Trophoblast cell (in vitro differentiated cells and primary cell): ENCODE measurements at regions not wholly inside any gene's neighbourhood (a gene's known extent, or its start where the extent isn't known, plus 50 kb on each side); places are given as distances from the start of the nearest gene placed in this dataset.

ENCODE experiments used
- DNase-seq, 2 donors: peaks; one replicate each; pipeline ENCODE4 v3.0.0-alpha.2; 2016
- H2AFZ ChIP-seq: 2 replicates; pipeline ENCODE4 v1.6.1; 2013; ENCODE audit warnings: low read length, moderate library complexity, mild to moderate bottlenecking; ENCODE audit not compliant: insufficient read depth, poor library complexity
- H2AK5ac ChIP-seq: 2 replicates; pipeline ENCODE4 v1.6.1; 2013; ENCODE audit warnings: mild to moderate bottlenecking, low read length
- H2BK120ac ChIP-seq: 2 replicates; pipeline ENCODE4 v1.6.1; 2013; ENCODE audit warnings: low read length, mild to moderate bottlenecking, moderate library complexity; ENCODE audit not compliant: insufficient read depth, poor library complexity
- H2BK12ac ChIP-seq: 2 replicates; pipeline ENCODE4 v1.6.1; 2013; ENCODE audit warnings: mild to moderate bottlenecking, low read length, moderate library complexity
- H2BK5ac ChIP-seq: 2 replicates; pipeline ENCODE4 v1.6.1; 2013; ENCODE audit warnings: low read length, low read depth, moderate library complexity, mild to moderate bottlenecking; ENCODE audit not compliant: poor library complexity
- H3K14ac ChIP-seq: 2 replicates; pipeline ENCODE4 v1.6.1; 2013; ENCODE audit warnings: mild to moderate bottlenecking, low read length
- H3K18ac ChIP-seq: 2 replicates; pipeline ENCODE4 v1.6.1; 2013; ENCODE audit warnings: mild to moderate bottlenecking, low read length
- H3K23ac ChIP-seq: 2 replicates; pipeline ENCODE4 v1.6.1; 2013; ENCODE audit warnings: low read length
- H3K27ac ChIP-seq: 2 replicates; pipeline ENCODE4 v1.5.1; 2013; ENCODE audit warnings: low read depth, mild to moderate bottlenecking, inconsistent platforms, low read length, moderate library complexity
- H3K27me3 ChIP-seq: 2 replicates; pipeline ENCODE4 v1.6.1; 2013; ENCODE audit warnings: inconsistent platforms, mild to moderate bottlenecking, low read length, moderate library complexity; ENCODE audit not compliant: insufficient read depth
- H3K36me3 ChIP-seq, 2 experiments: 1 replicate in 1 of 2; 2 replicates in 1 of 2; pipeline ENCODE4 v1.6.1; 2013; ENCODE audit warnings: low read length in 2 of 2, mild to moderate bottlenecking in 2 of 2, moderate library complexity in 1 of 2; ENCODE audit not compliant: insufficient read depth in 2 of 2, control insufficient read depth in 1 of 2
- H3K4ac ChIP-seq: 2 replicates; pipeline ENCODE4 v1.6.1; 2013; ENCODE audit warnings: low read depth, mild to moderate bottlenecking, low read length, moderate library complexity
- H3K4me1 ChIP-seq, 2 experiments: 1 replicate in 1 of 2; 2 replicates in 1 of 2; pipeline ENCODE4 v1.6.1; 2013; ENCODE audit warnings: low read length in 2 of 2, mild to moderate bottlenecking in 2 of 2, moderate library complexity in 1 of 2; ENCODE audit not compliant: insufficient read depth in 2 of 2, control insufficient read depth in 1 of 2
- H3K4me2 ChIP-seq: 2 replicates; pipeline ENCODE4 v1.6.1; 2013; ENCODE audit warnings: inconsistent platforms, mild to moderate bottlenecking, low read length, moderate library complexity
- H3K4me3 ChIP-seq: 2 replicates; pipeline ENCODE4 v1.5.1; 2013; ENCODE audit warnings: mild to moderate bottlenecking, low read depth, low read length, inconsistent platforms
- H3K79me1 ChIP-seq: one replicate; pipeline ENCODE4 v1.6.1; 2013; ENCODE audit warnings: low read length
- H3K79me2 ChIP-seq: 2 replicates; pipeline ENCODE4 v1.6.1; 2013; ENCODE audit warnings: low read length, mild to moderate bottlenecking; ENCODE audit not compliant: control insufficient read depth, insufficient read depth, poor library complexity
- H3K9ac ChIP-seq: 2 replicates; pipeline ENCODE4 v1.6.1; 2013; ENCODE audit warnings: mild to moderate bottlenecking, low read length
- H3K9me3 ChIP-seq: 2 replicates; pipeline ENCODE4 v1.6.1; 2013; ENCODE audit warnings: low read depth, mild to moderate bottlenecking, control low read depth, inconsistent platforms, low read length; ENCODE audit not compliant: insufficient read depth
- H4K12ac ChIP-seq: 2 replicates; pipeline ENCODE4 v1.6.1; 2013; ENCODE audit warnings: low read depth, mild to moderate bottlenecking, low read length, moderate library complexity
- H4K8ac ChIP-seq: 2 replicates; pipeline ENCODE4 v1.6.1; 2013; ENCODE audit warnings: low read depth, mild to moderate bottlenecking, low read length, moderate library complexity
- H4K91ac ChIP-seq: one replicate; pipeline ENCODE4 v1.6.1; 2013; ENCODE audit warnings: low read depth, mild to moderate bottlenecking, low read length, moderate library complexity
- WGBS: extraction: QIAGEN DNeasy Blood & Tissue Kit; methylation state at CpG from one replicate; pipeline ENCODE4 v1.1.7; 2013; ENCODE audit warnings: missing lambda C conversion rate; ENCODE audit not compliant: insufficient read length, insufficient coverage; ENCODE audit errors: extremely low coverage; 5-methylcytosine and 5-hydroxymethylcytosine counted together

- H3K23ac ChIP-seq, result no peak overlapping the region
- H2BK12ac ChIP-seq, result no peak overlapping the region
- H2BK120ac ChIP-seq, result no peak overlapping the region
- no peak overlapping the region for H2AFZ ChIP-seq
- H3K4me1 ChIP-seq, result no peaks in the 10 kb centered on the region
- H3K79me2 ChIP-seq, result no peaks in the 10 kb centered on the region
- H4K12ac ChIP-seq, result no peak overlapping the region
- no peaks in the 10 kb centered on the region for H3K9me3 ChIP-seq
- H3K14ac ChIP-seq, result no peak overlapping the region
- H3K4me2 ChIP-seq, result no peak overlapping the region
- WGBS, result no CpG with 5 or more reads among the region's 2 CpGs
- H3K27ac ChIP-seq, result no peak overlapping the region
- no peak overlapping the region for H3K18ac ChIP-seq
- DNase-seq, result no peak
- H3K79me1 ChIP-seq, result no peaks in the 10 kb centered on the region
- no peak overlapping the region for H4K8ac ChIP-seq
- no peak overlapping the region for H3K9ac ChIP-seq
- no peak overlapping the region for H2BK5ac ChIP-seq
- H4K91ac ChIP-seq, result no peak overlapping the region
- no peak overlapping the region for H3K4me3 ChIP-seq
- no peak overlapping the region for H3K4ac ChIP-seq
- no peaks in the 10 kb centered on the region for H3K27me3 ChIP-seq
- H3K36me3 ChIP-seq, result no peaks in the 10 kb centered on the region
- no peak overlapping the region for H2AK5ac ChIP-seq
These were observed 620.5 kb downstream of the TLR4 start for GRCh38 chr9:118324706-118325105.

- no peak overlapping the region for H2BK12ac ChIP-seq
- no peak overlapping the region for H2AK5ac ChIP-seq
- no peak overlapping the region for H2BK120ac ChIP-seq
- H4K12ac ChIP-seq, result no peak overlapping the region
- H3K14ac ChIP-seq, result no peak overlapping the region
- H3K79me2 ChIP-seq, result no peaks in the 10 kb centered on the region
- WGBS, result no CpG with 5 or more reads among the region's 2 CpGs
- no peaks in the 10 kb centered on the region for H3K36me3 ChIP-seq
- no peak overlapping the region for H3K27ac ChIP-seq
- no peak overlapping the region for H3K18ac ChIP-seq
- H3K79me1 ChIP-seq, result no peaks in the 10 kb centered on the region
- no peak overlapping the region for H3K4me2 ChIP-seq
- no peaks in the 10 kb centered on the region for H3K9me3 ChIP-seq
- H3K4me1 ChIP-seq, result no peaks in the 10 kb centered on the region
- H3K23ac ChIP-seq, result no peak overlapping the region
- H3K27me3 ChIP-seq, result no peaks in the 10 kb centered on the region
- no peak for DNase-seq
- H4K8ac ChIP-seq, result no peak overlapping the region
- no peak overlapping the region for H3K4me3 ChIP-seq
- H3K4ac ChIP-seq, result no peak overlapping the region
- H2AFZ ChIP-seq, result no peak overlapping the region
- no peak overlapping the region for H4K91ac ChIP-seq
- H2BK5ac ChIP-seq, result no peak overlapping the region
- H3K9ac ChIP-seq, result no peak overlapping the region
These were observed 621.6 kb downstream of the TLR4 start for GRCh38 chr9:118325757-118326156.

- no peak overlapping the region for H2AFZ ChIP-seq
- DNase-seq, result no peak
- no peak overlapping the region for H2AK5ac ChIP-seq
- H4K12ac ChIP-seq, result no peak overlapping the region
- no peaks in the 10 kb centered on the region for H3K36me3 ChIP-seq
- H3K14ac ChIP-seq, result no peak overlapping the region
- no peak overlapping the region for H2BK120ac ChIP-seq
- H3K4ac ChIP-seq, result no peak overlapping the region
- no peaks in the 10 kb centered on the region for H3K79me1 ChIP-seq
- no peaks in the 10 kb centered on the region for H3K27me3 ChIP-seq
- no peak overlapping the region for H2BK5ac ChIP-seq
- no peak overlapping the region for H3K23ac ChIP-seq
- no peak overlapping the region for H4K8ac ChIP-seq
- no peak overlapping the region for H3K27ac ChIP-seq
- no peak overlapping the region for H4K91ac ChIP-seq
- H3K4me3 ChIP-seq, result no peak overlapping the region
- no peak overlapping the region for H3K18ac ChIP-seq
- no peak overlapping the region for H3K4me2 ChIP-seq
- H2BK12ac ChIP-seq, result no peak overlapping the region
- no peaks in the 10 kb centered on the region for H3K9me3 ChIP-seq
- no peaks in the 10 kb centered on the region for H3K79me2 ChIP-seq
- no CpG with 5 or more reads among the region's 5 CpGs for WGBS
- H3K9ac ChIP-seq, result no peak overlapping the region
- H3K4me1 ChIP-seq, result no peaks in the 10 kb centered on the region
These were observed 622.1 kb downstream of the TLR4 start for GRCh38 chr9:118326326-118326725.

- Histone ChIP-seq H2BK12ac (no peak overlapping the region), H3K4ac (no peak overlapping the region), H2AK5ac (no peak overlapping the region), H2BK5ac (no peak overlapping the region), H3K27me3 (no peaks in the 10 kb centered on the region), H2BK120ac (no peak overlapping the region), H4K91ac (no peak overlapping the region), H3K9ac (no peak overlapping the region), H3K4me2 (no peak overlapping the region), H3K23ac (no peak overlapping the region), H3K4me1 (peaks cover 2% of the 10 kb centered on the region in 2 experiments), H4K8ac (no peak overlapping the region), H3K36me3 (no peaks in the 10 kb centered on the region), H3K18ac (no peak overlapping the region), H3K79me2 (no peaks in the 10 kb centered on the region), H4K12ac (no peak overlapping the region), H2AFZ (no peak overlapping the region), H3K27ac (no peak overlapping the region), H3K14ac (no peak overlapping the region), H3K79me1 (no peaks in the 10 kb centered on the region), H3K9me3 (no peaks in the 10 kb centered on the region), H3K4me3 (no peak overlapping the region)
- WGBS, result 100% methylated on average over 2 of the region's 10 CpGs
- DNase-seq, result no peak
These were observed 626.2 kb downstream of the TLR4 start for GRCh38 chr9:118330191-118330986.
